SK-N-SH (cell line): ENCODE measurements at regions not wholly inside any gene's neighbourhood (a gene's known extent, or its start where the extent isn't known, plus 50 kb on each side); places are given as distances from the start of the nearest gene placed in this dataset.

Source experiments
- CHD2 ChIP-seq: fragments of 150-350 bp; IDR thresholded peaks from 2 replicates; pipeline ENCODE4 v1.6.1; 2018; ENCODE audit warnings: low read length; ENCODE audit not compliant: partially characterized antibody
- EZH2phosphoT487 ChIP-seq: fragments of 200-600 bp; sonication (generic); IDR thresholded peaks from 2 replicates; pipeline ENCODE4 v1.6.1; 2017; ENCODE audit warnings: low read depth, mixed run types, mild to moderate bottlenecking, antibody characterized with exemption, moderate library complexity, borderline replicate concordance
- TF ChIP-seq, protein P1 (sequence below): IDR thresholded peaks from 2 replicates; pipeline ENCODE4; 2012
- TF ChIP-seq, protein P2 (sequence below): fragments of 200-600 bp; sonication (generic); IDR thresholded peaks from 2 replicates; pipeline ENCODE4 v1.6.1; 2017; ENCODE audit warnings: antibody characterized with exemption, mild to moderate bottlenecking, moderate library complexity
- TF ChIP-seq, protein P3 (sequence below): IDR thresholded peaks from 2 replicates; pipeline ENCODE4 v1.6.1; 2012; ENCODE audit warnings: mild to moderate bottlenecking, low read depth, low read length, moderate library complexity

DNA sequence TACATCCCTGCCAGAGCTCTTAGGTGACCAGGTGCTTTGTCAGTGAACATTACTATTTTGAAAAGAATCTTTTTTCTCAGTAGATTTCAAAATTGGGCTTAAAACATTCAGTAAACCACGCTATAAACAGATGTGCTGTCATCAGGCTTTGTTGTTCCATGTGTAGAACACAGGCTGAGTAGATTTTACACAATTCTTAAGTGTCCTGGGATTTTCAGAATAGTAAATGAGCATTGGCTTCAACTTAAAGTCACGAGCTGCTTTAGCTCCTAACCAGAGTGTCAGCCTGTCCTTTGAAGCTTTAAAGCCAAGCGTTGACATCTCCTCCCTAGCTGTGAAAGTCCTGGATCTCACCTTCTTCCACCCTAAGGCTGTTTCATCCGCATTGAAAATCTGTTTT, 83.6 kb downstream of the CARTPT start:
- TF ChIP-seq, protein P1, sequence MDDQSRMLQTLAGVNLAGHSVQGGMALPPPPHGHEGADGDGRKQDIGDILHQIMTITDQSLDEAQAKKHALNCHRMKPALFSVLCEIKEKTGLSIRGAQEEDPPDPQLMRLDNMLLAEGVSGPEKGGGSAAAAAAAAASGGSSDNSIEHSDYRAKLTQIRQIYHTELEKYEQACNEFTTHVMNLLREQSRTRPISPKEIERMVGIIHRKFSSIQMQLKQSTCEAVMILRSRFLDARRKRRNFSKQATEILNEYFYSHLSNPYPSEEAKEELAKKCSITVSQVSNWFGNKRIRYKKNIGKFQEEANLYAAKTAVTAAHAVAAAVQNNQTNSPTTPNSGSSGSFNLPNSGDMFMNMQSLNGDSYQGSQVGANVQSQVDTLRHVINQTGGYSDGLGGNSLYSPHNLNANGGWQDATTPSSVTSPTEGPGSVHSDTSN: no peak
- TF ChIP-seq, protein P2, sequence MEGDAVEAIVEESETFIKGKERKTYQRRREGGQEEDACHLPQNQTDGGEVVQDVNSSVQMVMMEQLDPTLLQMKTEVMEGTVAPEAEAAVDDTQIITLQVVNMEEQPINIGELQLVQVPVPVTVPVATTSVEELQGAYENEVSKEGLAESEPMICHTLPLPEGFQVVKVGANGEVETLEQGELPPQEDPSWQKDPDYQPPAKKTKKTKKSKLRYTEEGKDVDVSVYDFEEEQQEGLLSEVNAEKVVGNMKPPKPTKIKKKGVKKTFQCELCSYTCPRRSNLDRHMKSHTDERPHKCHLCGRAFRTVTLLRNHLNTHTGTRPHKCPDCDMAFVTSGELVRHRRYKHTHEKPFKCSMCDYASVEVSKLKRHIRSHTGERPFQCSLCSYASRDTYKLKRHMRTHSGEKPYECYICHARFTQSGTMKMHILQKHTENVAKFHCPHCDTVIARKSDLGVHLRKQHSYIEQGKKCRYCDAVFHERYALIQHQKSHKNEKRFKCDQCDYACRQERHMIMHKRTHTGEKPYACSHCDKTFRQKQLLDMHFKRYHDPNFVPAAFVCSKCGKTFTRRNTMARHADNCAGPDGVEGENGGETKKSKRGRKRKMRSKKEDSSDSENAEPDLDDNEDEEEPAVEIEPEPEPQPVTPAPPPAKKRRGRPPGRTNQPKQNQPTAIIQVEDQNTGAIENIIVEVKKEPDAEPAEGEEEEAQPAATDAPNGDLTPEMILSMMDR: no peak
- no peak for TF ChIP-seq EZH2phosphoT487
- TF ChIP-seq, protein P3, sequence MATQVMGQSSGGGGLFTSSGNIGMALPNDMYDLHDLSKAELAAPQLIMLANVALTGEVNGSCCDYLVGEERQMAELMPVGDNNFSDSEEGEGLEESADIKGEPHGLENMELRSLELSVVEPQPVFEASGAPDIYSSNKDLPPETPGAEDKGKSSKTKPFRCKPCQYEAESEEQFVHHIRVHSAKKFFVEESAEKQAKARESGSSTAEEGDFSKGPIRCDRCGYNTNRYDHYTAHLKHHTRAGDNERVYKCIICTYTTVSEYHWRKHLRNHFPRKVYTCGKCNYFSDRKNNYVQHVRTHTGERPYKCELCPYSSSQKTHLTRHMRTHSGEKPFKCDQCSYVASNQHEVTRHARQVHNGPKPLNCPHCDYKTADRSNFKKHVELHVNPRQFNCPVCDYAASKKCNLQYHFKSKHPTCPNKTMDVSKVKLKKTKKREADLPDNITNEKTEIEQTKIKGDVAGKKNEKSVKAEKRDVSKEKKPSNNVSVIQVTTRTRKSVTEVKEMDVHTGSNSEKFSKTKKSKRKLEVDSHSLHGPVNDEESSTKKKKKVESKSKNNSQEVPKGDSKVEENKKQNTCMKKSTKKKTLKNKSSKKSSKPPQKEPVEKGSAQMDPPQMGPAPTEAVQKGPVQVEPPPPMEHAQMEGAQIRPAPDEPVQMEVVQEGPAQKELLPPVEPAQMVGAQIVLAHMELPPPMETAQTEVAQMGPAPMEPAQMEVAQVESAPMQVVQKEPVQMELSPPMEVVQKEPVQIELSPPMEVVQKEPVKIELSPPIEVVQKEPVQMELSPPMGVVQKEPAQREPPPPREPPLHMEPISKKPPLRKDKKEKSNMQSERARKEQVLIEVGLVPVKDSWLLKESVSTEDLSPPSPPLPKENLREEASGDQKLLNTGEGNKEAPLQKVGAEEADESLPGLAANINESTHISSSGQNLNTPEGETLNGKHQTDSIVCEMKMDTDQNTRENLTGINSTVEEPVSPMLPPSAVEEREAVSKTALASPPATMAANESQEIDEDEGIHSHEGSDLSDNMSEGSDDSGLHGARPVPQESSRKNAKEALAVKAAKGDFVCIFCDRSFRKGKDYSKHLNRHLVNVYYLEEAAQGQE: no peak
- no peak for TF ChIP-seq CHD2
